ENCODE measurements at regions not wholly inside any gene's neighbourhood (a gene's known extent, or its start where the extent isn't known, plus 50 kb on each side); places are given as distances from the start of the nearest gene placed in this dataset. TPM values are rescaled to one million over a fixed set of nuclear protein-coding genes. Genes with fewer than 3 reads are reported as not detected.

DNA sequence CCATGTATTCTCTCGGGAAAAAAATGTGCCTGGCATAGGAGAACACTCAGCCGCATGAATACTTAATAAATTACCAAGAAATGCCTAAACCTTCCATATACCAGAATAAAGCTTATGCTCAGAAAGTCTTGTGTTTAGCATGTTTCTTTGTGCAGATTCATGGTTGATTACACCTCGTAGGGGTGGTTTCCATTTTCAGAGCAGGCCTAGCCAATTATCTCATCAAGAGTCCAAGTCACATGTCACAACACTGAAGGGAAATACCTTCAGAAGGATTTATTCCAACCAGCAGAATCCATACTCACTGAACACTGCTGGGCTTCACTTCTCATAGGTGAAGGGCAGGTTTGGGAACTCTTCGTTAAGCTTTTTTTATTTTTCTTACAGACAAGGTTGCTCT, 539.7 kb downstream of the PLXDC2 start:
- DNase-seq (ENCODE audit: low spot score): no peak
- H3K27ac Mint-ChIP-seq (ENCODE audit: unreplicated experiment): no peak overlapping the region
- H3K4me3 Mint-ChIP-seq (ENCODE audit: unreplicated experiment): no peak overlapping the region
- TF ChIP-seq, protein P1, sequence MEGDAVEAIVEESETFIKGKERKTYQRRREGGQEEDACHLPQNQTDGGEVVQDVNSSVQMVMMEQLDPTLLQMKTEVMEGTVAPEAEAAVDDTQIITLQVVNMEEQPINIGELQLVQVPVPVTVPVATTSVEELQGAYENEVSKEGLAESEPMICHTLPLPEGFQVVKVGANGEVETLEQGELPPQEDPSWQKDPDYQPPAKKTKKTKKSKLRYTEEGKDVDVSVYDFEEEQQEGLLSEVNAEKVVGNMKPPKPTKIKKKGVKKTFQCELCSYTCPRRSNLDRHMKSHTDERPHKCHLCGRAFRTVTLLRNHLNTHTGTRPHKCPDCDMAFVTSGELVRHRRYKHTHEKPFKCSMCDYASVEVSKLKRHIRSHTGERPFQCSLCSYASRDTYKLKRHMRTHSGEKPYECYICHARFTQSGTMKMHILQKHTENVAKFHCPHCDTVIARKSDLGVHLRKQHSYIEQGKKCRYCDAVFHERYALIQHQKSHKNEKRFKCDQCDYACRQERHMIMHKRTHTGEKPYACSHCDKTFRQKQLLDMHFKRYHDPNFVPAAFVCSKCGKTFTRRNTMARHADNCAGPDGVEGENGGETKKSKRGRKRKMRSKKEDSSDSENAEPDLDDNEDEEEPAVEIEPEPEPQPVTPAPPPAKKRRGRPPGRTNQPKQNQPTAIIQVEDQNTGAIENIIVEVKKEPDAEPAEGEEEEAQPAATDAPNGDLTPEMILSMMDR (IDR thresholded peaks at IDR 0.05): no peak
- H3K27me3 Mint-ChIP-seq (ENCODE audit: low read depth): no peaks in the 10 kb centered on the region
- peaks cover 15% of the 10 kb centered on the region for H3K4me1 Mint-ChIP-seq (ENCODE audit: low read depth)
- no peaks in the 10 kb centered on the region for H3K9me3 Mint-ChIP-seq (ENCODE audit: low read depth)
- no peaks in the 10 kb centered on the region for H3K36me3 Mint-ChIP-seq (ENCODE audit: low read depth)

- Mint-ChIP-seq H3K9me3 (ENCODE audit: low read depth) (no peaks in the 10 kb centered on the region), H3K36me3 (ENCODE audit: low read depth) (no peaks in the 10 kb centered on the region), H3K27me3 (ENCODE audit: low read depth) (no peaks in the 10 kb centered on the region), H3K4me3 (ENCODE audit: unreplicated experiment) (no peak overlapping the region), H3K4me1 (ENCODE audit: low read depth) (peaks cover 15% of the 10 kb centered on the region), H3K27ac (ENCODE audit: unreplicated experiment) (no peak overlapping the region)
- DNase-seq (ENCODE audit: low spot score): no peak
- TF ChIP-seq, protein P1 (IDR thresholded peaks at IDR 0.05): no peak
Observed at GRCh38 chr10:20355011-20355410, 538.8 kb downstream of the PLXDC2 start.

- H3K4me3 Mint-ChIP-seq (ENCODE audit: unreplicated experiment): no peak overlapping the region
- H3K36me3 Mint-ChIP-seq (ENCODE audit: low read depth): no peaks in the 10 kb centered on the region
- no peak overlapping the region for H3K27ac Mint-ChIP-seq (ENCODE audit: unreplicated experiment)
- TF ChIP-seq, protein P1 (IDR thresholded peaks at IDR 0.05): no peak
- H3K27me3 Mint-ChIP-seq (ENCODE audit: low read depth): no peaks in the 10 kb centered on the region
- no peaks in the 10 kb centered on the region for H3K9me3 Mint-ChIP-seq (ENCODE audit: low read depth)
- DNase-seq (ENCODE audit: low spot score): no peak
- H3K4me1 Mint-ChIP-seq (ENCODE audit: low read depth): peaks cover 10% of the 10 kb centered on the region
Observed at GRCh38 chr10:20354166-20354565, 537.9 kb downstream of the PLXDC2 start.

DNA sequence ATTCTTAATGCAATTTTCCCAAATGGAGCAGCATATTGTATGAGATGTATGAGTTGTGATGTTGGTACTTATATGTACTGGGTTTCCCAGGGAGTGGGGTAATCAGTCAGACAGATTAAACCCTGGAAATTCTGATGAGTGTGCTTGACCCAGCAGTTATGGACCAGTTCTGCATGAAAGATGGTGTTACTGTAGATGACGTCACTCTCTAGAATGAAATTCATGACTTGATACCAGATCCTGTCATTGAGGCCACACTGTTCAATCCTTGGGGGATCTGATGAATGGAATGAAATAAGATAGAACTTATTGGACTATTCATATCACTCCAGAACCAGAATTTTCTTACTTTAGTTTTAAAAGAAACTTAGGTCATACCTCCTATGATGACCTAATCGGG, 534.3 kb downstream of the PLXDC2 start:
- Mint-ChIP-seq H3K4me1 (ENCODE audit: low read depth) (peaks cover 7% of the 10 kb centered on the region), H3K9me3 (ENCODE audit: low read depth) (no peaks in the 10 kb centered on the region), H3K27me3 (ENCODE audit: low read depth) (no peaks in the 10 kb centered on the region), H3K4me3 (ENCODE audit: unreplicated experiment) (no peak overlapping the region), H3K27ac (ENCODE audit: unreplicated experiment) (no peak overlapping the region), H3K36me3 (ENCODE audit: low read depth) (no peaks in the 10 kb centered on the region)
- TF ChIP-seq, protein P1 (IDR thresholded peaks at IDR 0.05): no peak
- DNase-seq (ENCODE audit: low spot score): no peak

DNA sequence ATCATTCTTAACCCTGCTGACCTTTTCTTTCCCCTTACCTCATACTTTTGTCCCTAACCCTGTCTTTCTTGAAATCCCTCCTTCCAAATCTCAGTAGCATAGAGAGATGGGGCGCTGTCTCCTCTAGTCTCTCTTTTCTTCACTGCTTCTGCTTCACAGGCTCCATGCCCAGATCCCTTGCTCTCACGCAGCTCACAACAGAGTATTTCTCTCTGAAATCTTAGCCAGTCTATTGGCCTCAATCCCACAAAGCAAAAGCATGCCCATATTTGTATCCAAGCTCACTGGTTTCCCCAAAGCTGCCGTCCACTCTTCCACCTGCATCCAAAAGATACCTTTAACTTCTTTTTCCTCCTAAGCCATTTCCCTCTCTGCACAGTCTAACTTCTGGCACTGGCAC, 526.8 kb downstream of the PLXDC2 start:
- Mint-ChIP-seq H3K9me3 (ENCODE audit: low read depth) (peaks cover 12% of the 10 kb centered on the region), H3K4me3 (ENCODE audit: unreplicated experiment) (no peak overlapping the region), H3K36me3 (ENCODE audit: low read depth) (peaks cover 3% of the 10 kb centered on the region), H3K4me1 (ENCODE audit: low read depth) (no peaks in the 10 kb centered on the region), H3K27ac (ENCODE audit: unreplicated experiment) (no peak overlapping the region), H3K27me3 (ENCODE audit: low read depth) (peaks cover 10% of the 10 kb centered on the region)
- TF ChIP-seq, protein P1 (IDR thresholded peaks at IDR 0.05): no peak
- no peak for DNase-seq (ENCODE audit: low spot score)

Small RNAs in the stretch of these regions (microRNA-seq; reads per million reads assigned to microRNA genes)
- not detected for gene MIR4675 (ENCODE audit: borderline number of aligned reads)
